NCI-H1417 (cell line): ENCODE measurements at regions not wholly inside any gene's neighbourhood (a gene's known extent, or its start where the extent isn't known, plus 50 kb on each side); places are given as distances from the start of the nearest gene placed in this dataset.
"Not testable (repeated sequence)": the region's sequence is repeated elsewhere in the genome, so short reads cannot be mapped to it uniquely, and the experiment has no call there.

ENCODE experiments used
- DNase-seq, 3 experiments: peaks; one replicate each; lab custom pipeline; 2025; lab: John Stamatoyannopoulos, UW

DNA sequence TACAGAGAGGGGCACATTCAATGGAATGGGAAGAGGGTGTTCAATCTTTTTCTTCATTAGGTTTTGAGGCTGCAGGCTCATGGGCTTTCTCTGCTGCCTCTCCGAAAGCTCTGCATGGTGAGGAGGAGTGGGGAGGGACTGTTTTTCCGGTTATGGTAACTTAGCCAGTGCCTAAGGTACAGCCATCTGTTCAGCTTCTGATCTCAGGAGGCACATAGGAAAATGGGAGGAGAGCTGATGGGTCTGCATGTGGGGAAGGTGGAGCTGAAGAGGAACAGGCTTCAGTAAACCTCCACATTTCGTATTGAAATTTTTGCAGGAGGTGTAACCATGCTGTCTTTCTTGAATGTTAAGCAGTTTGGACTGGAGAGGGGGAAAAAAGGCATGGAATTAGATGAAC is 1020.4 kb upstream of the WWC1 start:
- DNase-seq, result no peak

GRCh38 chr5:167271511-167271910 is 1019.9 kb upstream of the WWC1 start:
- no peak for DNase-seq

DNA sequence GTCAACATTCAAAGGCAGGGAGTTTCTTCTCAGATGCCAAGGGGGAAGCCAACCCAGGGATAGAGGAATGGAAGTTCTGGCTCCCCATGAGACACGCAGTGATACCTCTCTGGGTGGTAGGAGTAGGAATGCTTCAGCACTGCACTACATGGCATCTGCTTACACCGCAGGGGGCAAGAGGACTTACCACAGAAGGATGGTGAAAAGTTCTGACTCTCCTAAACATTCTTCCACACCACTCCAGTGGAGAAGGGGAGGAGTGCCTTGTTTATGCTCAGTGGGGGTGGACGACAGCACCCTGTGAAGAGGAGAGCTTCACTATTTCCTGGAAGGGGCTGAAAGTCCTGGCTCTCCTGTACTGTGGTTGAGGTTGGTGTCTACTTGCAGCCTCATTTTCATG is 1011.3 kb upstream of the WWC1 start:
- no peak for DNase-seq

DNA sequence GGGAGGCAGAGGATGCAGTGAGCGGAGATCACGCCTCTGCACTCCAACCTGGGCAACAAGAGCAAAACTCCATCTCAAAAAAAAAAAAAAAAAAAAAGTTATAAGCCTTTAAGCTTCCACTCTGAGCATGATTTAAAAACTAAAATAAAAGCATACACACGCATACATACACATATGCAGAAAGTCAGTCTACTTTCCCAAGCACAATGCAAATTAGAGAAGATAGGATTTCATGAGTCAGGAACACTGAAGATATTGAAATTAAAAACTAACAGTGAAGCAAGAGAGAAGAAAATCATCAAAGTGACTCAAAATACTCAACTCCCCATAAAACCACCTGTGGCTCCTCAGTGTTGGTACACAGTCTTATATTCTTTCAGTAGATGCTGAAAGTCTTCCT is 1009.5 kb upstream of the WWC1 start:
- no peak for DNase-seq

DNA sequence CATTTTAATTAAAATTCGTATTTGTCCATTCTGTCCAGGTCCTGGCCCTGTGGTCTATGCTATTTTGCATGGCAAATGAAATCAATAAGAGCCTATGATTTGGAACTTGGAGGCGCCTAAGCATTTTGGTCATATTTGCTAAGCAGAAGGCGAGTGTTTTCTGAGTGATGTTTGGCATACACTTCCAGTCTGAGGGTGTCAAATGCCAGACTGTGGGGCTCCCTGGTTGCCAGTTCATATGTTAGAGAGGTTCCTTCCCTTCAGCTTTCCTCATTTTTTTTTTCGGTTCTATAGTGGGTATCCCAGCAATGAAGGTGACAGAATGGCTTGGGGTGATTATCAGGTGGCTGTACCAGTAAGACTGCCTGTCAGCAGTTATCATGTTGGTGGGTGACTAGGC is 1007.8 kb upstream of the WWC1 start:
- DNase-seq, result no peak

GRCh38 chr5:167284222-167284890 is 1007.1 kb upstream of the WWC1 start:
- DNase-seq, result no peak

GRCh38 chr5:167285591-167285990 is 1005.9 kb upstream of the WWC1 start:
- DNase-seq, result no peak

GRCh38 chr5:167286891-167287290 is 1004.6 kb upstream of the WWC1 start:
- DNase-seq, result no peak

- no peak for DNase-seq
Measured at GRCh38 chr5:167290478-167290877, 1001.0 kb upstream of the WWC1 start.

- DNase-seq, result no peak
Measured at GRCh38 chr5:167294882-167295680, 996.4 kb upstream of the WWC1 start.

DNA sequence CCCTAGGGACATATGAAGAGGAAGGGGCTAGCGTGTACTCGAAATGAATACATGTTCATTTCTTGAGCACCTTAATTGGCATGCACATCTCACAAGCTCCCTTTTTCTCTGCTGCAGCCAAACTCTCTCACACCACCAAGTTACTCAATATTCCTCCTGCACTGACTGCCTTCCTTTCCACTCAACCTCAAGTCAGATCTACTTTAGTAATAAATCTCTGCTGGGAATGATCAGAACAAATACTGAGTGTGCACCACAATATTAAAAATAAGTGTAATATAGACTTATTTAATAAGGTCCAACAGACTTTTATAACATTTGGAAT is 995.8 kb upstream of the WWC1 start:
- no peak for DNase-seq

GRCh38 chr5:167296066-167296465 is 995.4 kb upstream of the WWC1 start:
- no peak for DNase-seq

GRCh38 chr5:167296661-167297060 is 994.8 kb upstream of the WWC1 start:
- DNase-seq, result no peak

GRCh38 chr5:167299861-167300260 is 991.6 kb upstream of the WWC1 start:
- DNase-seq, result not testable (repeated sequence)

DNA sequence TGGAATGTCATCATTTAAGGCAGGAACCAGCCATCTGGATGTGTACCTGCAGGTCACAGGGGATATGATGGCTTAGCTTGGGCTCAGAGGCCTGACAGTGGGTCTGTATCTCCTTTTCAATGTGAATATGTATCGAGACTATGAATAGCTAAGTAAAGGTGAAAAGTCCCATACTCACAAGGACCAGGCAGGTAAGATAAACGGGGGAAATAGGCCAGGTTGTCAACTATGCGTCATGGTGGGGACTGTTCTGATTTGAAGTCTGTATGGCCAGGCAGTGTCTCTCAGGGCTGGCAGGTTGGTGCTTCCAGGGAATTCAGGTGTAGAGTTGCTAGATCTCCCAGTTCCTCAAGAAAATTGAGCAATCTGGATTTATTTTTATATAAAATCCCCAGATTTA is 987.9 kb upstream of the WWC1 start:
- DNase-seq, result no peak

DNA sequence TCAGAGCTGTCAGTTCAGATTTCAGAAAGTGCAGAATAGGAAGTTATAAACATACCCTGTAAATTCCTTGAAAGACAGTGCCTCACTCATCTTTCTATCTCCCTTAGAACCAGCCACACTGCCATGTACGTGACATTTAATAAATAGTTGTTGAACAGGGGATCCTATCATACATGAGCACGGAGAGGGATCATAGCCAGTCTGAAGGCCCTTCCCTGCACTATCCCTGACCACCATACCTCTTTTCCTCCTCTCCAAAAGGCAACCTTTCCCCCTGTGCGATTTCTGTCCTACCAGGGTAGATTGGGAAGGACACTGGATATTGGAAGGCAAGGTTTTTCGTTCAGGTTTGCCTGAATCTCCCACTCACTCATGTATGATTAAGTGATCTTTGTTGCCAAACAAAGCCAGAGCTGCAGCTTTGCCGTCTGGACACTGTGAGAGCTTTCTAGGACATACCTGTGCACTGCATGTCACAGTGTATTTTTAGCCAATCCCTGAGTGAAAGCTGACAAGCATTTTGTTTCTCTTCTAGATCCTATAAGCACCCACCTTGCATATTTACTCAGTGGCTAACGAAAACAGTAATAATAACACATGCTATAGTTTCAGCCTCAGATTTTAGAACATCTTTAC is 986.5 kb upstream of the WWC1 start:
- DNase-seq, result no peak

DNA sequence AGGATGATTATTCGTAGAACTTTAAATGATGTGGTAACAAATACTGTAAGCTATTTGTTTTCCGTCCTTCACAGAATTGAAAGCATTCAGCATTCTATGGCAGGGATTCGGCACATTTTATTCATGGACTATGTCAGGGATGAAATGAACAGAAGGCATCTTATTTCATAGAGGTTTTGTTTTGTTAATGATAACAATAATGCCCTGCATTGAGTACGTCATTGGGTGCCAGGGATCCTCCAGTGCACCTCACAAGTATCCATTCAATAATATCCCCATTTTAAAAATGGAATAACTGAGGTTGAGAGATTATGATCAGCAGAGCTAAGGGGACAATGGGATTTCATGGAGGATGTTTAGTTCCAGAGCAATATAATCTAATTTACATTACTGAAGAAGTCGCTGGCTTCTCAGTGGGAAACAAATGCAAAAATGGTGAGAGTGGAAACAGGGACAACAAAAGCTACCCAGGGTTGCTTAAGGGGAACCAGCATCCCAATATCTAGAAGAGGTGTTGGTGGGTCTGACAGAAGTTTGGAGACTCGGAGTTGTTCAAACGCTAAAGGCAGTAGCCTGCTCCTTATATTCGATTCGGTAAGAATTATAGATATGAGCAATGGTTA is 985.7 kb upstream of the WWC1 start:
- DNase-seq, result no peak

DNA sequence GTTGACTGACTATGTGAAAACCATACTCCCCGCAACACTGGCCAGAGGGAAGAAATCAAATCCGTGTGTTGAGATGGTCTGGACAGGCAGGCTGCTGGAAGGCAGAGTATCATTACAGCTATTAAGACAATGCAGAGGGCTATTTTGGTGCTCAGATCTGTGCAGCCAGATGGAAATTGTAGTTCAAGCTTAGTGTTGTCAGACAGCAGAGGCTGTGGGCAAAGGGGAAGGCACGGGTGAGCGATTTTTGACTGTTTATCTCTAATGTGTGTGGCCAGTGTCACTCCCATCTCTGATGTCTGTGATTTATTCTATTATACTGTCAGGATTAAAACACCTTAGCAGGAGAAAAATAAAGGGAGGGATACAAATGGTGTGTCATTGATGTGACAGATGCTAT is 984.4 kb upstream of the WWC1 start:
- no peak for DNase-seq

- no peak for DNase-seq
Measured at GRCh38 chr5:167308466-167308865, 983.0 kb upstream of the WWC1 start.

DNA sequence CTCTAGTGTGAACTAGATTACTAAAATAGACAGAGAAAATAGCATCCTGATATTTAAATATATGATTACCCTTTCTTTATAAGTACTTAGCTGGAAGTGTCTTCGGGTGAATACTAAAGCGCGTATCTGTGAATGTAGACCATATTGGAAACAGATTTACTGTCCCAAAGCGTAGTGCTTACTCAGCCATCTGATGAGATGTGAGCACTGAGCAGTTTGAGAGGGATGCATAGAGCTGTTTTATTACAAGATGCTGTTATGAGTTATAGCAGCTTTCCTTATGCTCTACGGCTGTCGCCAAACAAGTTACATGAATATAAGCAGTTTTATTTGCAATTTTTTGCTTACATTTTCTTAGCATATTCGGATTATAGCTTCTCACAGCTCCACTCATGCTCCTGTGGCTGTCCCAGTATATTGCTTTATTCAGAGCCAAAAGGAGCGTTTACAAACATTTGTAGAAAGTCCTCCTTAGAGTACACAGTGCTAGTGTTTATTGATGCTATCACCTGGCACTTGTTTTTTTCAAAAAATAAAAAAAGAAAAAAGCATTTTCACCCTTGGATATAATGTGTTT is 981.4 kb upstream of the WWC1 start:
- no peak for DNase-seq

GRCh38 chr5:167311340-167311739 is 980.1 kb upstream of the WWC1 start:
- no peak for DNase-seq

GRCh38 chr5:167312225-167312624 is 979.2 kb upstream of the WWC1 start:
- DNase-seq, result no peak

DNA sequence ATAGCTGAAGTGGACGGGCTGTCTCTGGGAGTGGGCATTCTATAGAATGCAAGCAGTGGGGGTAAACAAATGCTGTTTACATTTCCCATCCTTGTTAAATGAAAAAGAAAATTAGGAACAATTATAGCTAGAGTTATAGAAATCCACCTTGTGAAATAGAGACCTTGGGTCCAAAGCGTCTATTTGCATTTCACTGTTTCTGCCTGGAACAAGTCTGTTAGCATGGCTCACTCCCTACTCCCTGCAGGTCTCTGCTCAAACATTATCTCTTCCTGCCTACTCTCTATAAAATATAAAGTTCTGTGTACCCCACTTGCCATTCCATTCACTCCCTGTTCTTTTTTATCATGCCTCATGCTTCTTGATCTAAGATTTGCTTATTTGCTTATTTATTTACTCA is 975.7 kb upstream of the WWC1 start:
- no peak for DNase-seq
